ENCODE measurements at regions not wholly inside any gene's neighbourhood (a gene's known extent, or its start where the extent isn't known, plus 50 kb on each side); places are given as distances from the start of the nearest gene placed in this dataset.
"Not testable (repeated sequence)": the region's sequence is repeated elsewhere in the genome, so short reads cannot be mapped to it uniquely, and the experiment has no call there.

DNA sequence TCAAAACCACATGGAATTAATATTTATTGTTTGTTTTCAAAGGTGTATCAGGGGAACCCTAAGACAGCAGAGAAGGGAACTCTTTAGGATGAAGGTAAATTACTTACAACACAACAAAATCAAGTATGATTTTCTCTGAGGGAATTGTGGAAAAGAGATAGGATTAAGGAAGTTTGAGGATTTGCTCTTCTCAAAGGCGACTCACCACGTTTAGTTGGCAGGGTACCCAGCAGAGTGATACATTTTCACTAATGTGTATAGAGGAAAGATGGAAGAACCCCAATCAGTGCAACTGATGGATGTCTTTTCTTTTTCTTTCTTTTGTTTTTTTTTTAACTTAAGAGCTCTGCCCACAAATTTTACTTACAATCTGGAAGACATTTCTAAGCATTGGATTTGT is 499.2 kb downstream of the CCER1 start:
- Mint-ChIP-seq H3K4me3 (no peak overlapping the region), H3K36me3 (ENCODE audit: low read depth) (no peaks in the 10 kb centered on the region), H3K9me3 (no peaks in the 10 kb centered on the region), H3K27ac (no peak overlapping the region), H3K27me3 (ENCODE audit: low read depth) (no peaks in the 10 kb centered on the region), H3K4me1 (ENCODE audit: low read depth) (no peaks in the 10 kb centered on the region)
- CTCF ChIA-PET: no interaction called here
- intact Hi-C loops (cut with micrococcal nuclease): no loop called here
- DNase-seq: no peak

DNA sequence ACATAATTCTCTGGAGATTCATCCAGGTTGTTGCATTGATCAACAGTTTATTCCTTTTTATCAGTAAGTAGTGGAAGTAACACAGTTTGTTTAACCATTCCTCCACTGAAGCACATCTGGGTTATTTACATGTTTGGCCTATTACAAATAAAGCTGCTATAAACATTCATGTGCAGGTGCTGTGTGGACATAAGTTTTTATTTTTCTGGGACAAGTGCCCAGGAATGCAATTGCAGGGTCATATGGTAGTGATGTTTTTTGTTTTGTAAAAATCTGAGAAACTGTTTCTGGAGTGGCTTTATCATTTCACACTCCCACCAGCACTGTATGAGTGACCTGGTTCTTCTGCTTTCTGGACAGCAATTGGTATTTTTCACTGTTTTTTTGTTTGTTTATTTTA is 505.4 kb downstream of the CCER1 start:
- Mint-ChIP-seq H3K4me1 (ENCODE audit: low read depth) (no peaks in the 10 kb centered on the region), H3K27ac (no peak overlapping the region), H3K9me3 (peaks cover 3% of the 10 kb centered on the region), H3K36me3 (ENCODE audit: low read depth) (no peaks in the 10 kb centered on the region), H3K4me3 (no peak overlapping the region), H3K27me3 (ENCODE audit: low read depth) (no peaks in the 10 kb centered on the region)
- CTCF ChIA-PET: interaction anchor here (0.6 kb wide), 1 partner anchor 190 kb away, joined by 3 read pairs; no protein-coding TSS in a partner anchor
- intact Hi-C loops (cut with micrococcal nuclease): no loop called here
- DNase-seq: no peak

DNA sequence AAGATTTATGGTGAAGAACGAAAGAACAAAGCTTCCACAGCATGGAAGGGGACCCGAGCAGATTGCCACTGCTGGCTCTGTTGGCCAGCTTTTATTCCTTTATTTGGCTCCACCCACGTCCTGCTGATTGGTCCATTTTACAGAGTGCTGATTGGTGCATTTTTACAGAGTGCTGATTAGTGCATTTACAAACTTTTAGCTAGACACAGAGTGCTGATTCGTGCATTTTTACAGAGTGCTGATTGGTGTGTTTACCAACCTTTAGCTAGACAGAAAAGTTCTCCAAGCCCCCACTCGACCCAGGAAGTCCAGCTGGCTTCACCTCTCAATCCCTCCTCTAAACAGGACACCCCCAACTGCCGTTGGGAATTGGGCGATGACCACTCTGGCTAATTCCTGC is 511.5 kb downstream of the CCER1 start:
- H3K4me1 Mint-ChIP-seq (ENCODE audit: low read depth); H3K36me3 Mint-ChIP-seq (ENCODE audit: low read depth); H3K27ac Mint-ChIP-seq; H3K4me3 Mint-ChIP-seq; CTCF ChIA-PET; H3K27me3 Mint-ChIP-seq (ENCODE audit: low read depth); DNase-seq; intact Hi-C loops (cut with micrococcal nuclease): not testable (repeated sequence)
- peaks cover 13% of the 10 kb centered on the region for H3K9me3 Mint-ChIP-seq

DNA sequence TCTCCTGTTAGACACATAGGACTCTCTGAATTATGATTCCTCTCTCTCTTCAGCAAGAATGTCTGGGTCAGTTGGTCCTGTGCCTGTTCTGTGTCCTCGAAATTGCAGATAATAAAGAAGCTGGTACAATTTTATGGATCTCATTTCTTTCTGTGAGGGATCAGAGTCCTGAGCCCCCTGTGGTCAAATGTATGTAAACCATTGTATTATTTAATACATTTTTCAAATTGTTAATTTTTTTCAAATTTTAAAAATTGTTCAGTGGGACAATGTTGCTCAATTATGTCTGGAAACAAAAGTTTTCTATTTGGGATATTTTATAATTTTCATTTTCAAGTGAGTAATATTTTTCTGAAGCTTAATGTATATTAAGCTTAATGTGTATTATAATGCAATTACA is 513.5 kb downstream of the CCER1 start:
- no peaks in the 10 kb centered on the region for H3K36me3 Mint-ChIP-seq (ENCODE audit: low read depth)
- peaks cover 10% of the 10 kb centered on the region for H3K9me3 Mint-ChIP-seq
- intact Hi-C loops (cut with micrococcal nuclease): no loop called here
- DNase-seq: no peak
- CTCF ChIA-PET: no interaction called here
- H3K4me3 Mint-ChIP-seq: no peak overlapping the region
- H3K27me3 Mint-ChIP-seq (ENCODE audit: low read depth): no peaks in the 10 kb centered on the region
- H3K4me1 Mint-ChIP-seq (ENCODE audit: low read depth): no peaks in the 10 kb centered on the region
- no peak overlapping the region for H3K27ac Mint-ChIP-seq

DNA sequence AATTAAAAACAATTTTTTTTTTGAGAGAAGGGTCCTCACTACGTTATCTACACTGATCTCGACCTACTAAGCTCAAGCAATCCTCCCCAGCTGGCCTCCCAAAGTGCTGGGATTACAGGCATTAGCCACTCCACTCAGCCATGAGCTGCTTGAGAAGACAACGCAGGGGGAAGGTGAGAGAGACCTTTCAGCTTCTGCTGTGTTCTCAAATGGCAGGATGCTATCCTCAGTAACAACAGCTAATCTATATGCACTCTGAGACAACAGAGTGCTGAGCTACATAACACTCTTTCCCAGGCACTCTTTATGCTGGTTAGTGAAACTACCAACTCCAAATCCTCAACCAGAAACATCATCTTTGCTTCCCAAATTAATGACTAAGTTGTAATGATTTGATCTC is 526.1 kb downstream of the CCER1 start:
- intact Hi-C loops (cut with micrococcal nuclease): no loop called here
- Mint-ChIP-seq H3K36me3 (ENCODE audit: low read depth) (no peaks in the 10 kb centered on the region), H3K4me1 (ENCODE audit: low read depth) (no peaks in the 10 kb centered on the region), H3K4me3 (no peak overlapping the region), H3K9me3 (peaks cover under 1% of the 10 kb centered on the region), H3K27me3 (ENCODE audit: low read depth) (no peaks in the 10 kb centered on the region), H3K27ac (no peak overlapping the region)
- CTCF ChIA-PET: no interaction called here
- no peak for DNase-seq

DNA sequence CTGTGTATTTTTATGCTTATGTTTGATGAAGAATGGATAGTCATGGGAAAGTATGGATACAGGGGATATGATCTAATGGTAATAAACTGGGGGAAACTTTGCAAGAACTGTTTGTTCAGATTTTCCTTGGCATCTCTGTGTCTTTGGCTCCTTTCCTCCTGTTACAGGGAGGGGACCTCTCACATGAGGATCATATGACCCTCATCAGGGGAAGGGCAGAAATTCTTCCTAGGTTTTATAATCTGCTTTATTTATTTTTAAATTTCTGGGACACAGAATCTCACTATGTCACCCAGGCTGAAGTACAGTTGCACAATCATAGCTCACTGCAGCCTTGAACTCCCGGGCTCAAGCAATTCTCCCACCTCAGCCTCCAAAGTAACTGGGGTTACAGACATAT is 526.5 kb downstream of the CCER1 start:
- Mint-ChIP-seq H3K4me3 (no peak overlapping the region), H3K27me3 (ENCODE audit: low read depth) (no peaks in the 10 kb centered on the region), H3K27ac (no peak overlapping the region), H3K36me3 (ENCODE audit: low read depth) (no peaks in the 10 kb centered on the region), H3K4me1 (ENCODE audit: low read depth) (no peaks in the 10 kb centered on the region), H3K9me3 (no peaks in the 10 kb centered on the region)
- no peak for DNase-seq
- intact Hi-C loops (cut with micrococcal nuclease): no loop called here
- CTCF ChIA-PET: no interaction called here

DNA sequence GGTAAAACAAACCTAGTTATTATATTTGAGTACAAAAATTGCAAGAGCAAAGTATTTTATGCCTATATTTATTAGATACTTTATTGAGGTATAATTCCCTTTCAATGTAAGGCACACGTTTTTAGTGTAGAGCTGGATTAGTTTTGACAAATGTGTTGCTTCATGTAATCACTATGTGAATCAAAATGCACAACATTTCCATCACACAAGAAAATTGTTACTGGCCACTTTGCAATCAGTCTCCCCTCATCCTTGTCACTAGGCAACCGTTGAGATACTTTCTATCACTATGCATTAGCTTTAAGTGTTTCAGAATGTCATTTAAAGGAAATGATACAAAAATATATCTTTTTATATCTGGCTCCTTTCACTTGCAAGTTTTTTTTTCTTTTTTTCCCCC is 531.0 kb downstream of the CCER1 start:
- DNase-seq: no peak
- Mint-ChIP-seq H3K27me3 (ENCODE audit: low read depth) (no peaks in the 10 kb centered on the region), H3K4me1 (ENCODE audit: low read depth) (no peaks in the 10 kb centered on the region), H3K9me3 (no peaks in the 10 kb centered on the region), H3K36me3 (ENCODE audit: low read depth) (no peaks in the 10 kb centered on the region), H3K4me3 (no peak overlapping the region), H3K27ac (no peak overlapping the region)
- intact Hi-C loops (cut with micrococcal nuclease): no loop called here
- CTCF ChIA-PET: interaction anchor here (0.6 kb wide), 1 partner anchor 110 kb away, joined by 3 read pairs; no protein-coding TSS in a partner anchor

DNA sequence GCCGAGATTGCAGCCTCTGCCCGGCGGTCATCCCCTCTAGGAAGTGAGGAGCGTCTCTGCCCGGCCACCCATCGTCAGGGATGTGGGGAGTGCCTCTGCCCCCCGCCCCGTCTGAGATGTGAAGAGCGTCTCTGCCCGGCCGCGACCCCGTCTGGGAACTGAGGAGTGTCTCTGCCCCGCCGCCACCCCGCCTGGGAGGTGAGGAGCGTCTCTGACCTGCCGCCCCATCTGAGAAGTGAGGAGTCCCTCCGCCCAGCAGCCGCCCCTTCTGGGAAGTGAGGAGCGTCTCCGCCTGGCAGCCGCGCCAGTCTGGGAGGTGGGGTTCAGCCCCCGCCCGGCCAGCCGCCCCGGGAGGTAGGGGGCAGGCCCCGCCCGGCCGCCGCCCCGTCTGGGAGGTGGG is 544.0 kb downstream of the CCER1 start:
- CTCF ChIA-PET: no interaction called here
- Mint-ChIP-seq H3K4me1 (ENCODE audit: low read depth) (no peaks in the 10 kb centered on the region), H3K36me3 (ENCODE audit: low read depth) (no peaks in the 10 kb centered on the region), H3K9me3 (peaks cover under 1% of the 10 kb centered on the region), H3K4me3 (no peak overlapping the region), H3K27me3 (ENCODE audit: low read depth) (no peaks in the 10 kb centered on the region), H3K27ac (no peak overlapping the region)
- no peak for DNase-seq
- intact Hi-C loops (cut with micrococcal nuclease): no loop called here

DNA sequence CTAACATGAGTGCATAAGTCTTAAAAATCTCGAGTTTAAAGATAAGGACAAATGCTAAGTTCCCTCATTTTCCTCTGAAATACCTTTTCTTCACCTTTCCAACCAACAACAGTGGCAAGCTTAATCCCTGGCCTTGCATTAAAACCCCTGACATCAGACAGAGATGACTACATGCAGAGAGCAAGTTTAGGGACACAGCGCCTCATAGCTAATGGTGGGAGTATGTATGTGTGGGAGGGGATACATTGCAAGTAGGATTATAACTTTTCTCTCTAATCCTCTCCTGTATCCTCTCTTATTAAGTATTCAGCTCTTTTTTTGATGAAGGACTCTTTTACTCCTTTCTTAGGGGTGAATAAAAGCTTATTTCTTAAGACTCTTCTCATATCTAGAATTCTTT is 547.1 kb downstream of the CCER1 start:
- Mint-ChIP-seq H3K36me3 (ENCODE audit: low read depth) (no peaks in the 10 kb centered on the region), H3K9me3 (no peaks in the 10 kb centered on the region), H3K4me1 (ENCODE audit: low read depth) (no peaks in the 10 kb centered on the region), H3K4me3 (no peak overlapping the region), H3K27me3 (ENCODE audit: low read depth) (no peaks in the 10 kb centered on the region), H3K27ac (no peak overlapping the region)
- no peak for DNase-seq
- intact Hi-C loops (cut with micrococcal nuclease): no loop called here
- CTCF ChIA-PET: no interaction called here

DNA sequence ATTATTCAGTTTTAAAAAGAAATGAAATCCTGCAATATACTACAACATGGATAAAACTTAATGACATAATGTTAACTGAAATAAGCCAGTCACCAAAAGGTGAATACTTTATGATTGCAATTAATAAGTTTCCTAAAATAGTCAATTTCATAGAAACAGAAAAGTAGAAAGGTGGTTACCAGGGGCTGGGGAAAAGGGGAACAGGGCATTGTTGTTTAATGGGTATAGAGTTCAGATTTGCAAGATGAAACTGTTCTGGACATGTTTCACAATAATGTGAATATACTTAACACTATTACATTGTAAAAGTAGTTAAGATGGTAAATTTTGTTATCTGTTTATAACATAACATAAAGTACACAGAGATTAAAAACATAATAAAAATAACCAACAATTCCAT is 550.9 kb downstream of the CCER1 start:
- no peak overlapping the region for H3K4me3 Mint-ChIP-seq

DNA sequence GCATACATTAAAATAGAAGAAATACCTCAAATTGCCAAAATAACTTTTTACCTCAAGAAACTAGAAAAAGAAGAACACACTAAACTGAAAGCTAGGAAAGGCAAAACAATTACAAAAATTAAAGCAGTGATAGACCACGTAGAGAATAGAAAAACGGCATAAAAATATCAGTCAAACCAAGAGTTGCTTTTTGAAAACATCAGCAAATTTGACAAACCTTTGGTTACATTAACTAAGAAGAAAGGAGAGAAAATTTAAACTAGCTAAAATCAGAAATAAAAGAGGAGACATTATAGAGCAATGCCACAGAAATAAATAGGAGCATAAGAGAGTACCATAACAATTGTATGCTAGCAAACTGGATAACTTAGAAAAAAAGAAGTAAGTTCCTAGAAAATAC is 553.8 kb downstream of the CCER1 start:
- H3K4me3 Mint-ChIP-seq: no peak overlapping the region
- H3K4me1 Mint-ChIP-seq (ENCODE audit: low read depth): no peaks in the 10 kb centered on the region
- H3K9me3 Mint-ChIP-seq: peaks cover 9% of the 10 kb centered on the region
- CTCF ChIA-PET: no interaction called here
- no peak overlapping the region for H3K27ac Mint-ChIP-seq
- H3K27me3 Mint-ChIP-seq (ENCODE audit: low read depth): peaks cover 4% of the 10 kb centered on the region
- DNase-seq: no peak
- H3K36me3 Mint-ChIP-seq (ENCODE audit: low read depth): no peaks in the 10 kb centered on the region
- intact Hi-C loops (cut with micrococcal nuclease): no loop called here

More for the DNA sequence above, 550.9 kb downstream of the CCER1 start:
- H3K9me3 Mint-ChIP-seq: peaks cover 3% of the 10 kb centered on the region
- intact Hi-C loops (cut with micrococcal nuclease): no loop called here
- no peak for DNase-seq
- H3K4me1 Mint-ChIP-seq (ENCODE audit: low read depth): no peaks in the 10 kb centered on the region
- peaks cover 3% of the 10 kb centered on the region for H3K27me3 Mint-ChIP-seq (ENCODE audit: low read depth)
- no peak overlapping the region for H3K27ac Mint-ChIP-seq
- no peaks in the 10 kb centered on the region for H3K36me3 Mint-ChIP-seq (ENCODE audit: low read depth)
- CTCF ChIA-PET: no interaction called here

DNA sequence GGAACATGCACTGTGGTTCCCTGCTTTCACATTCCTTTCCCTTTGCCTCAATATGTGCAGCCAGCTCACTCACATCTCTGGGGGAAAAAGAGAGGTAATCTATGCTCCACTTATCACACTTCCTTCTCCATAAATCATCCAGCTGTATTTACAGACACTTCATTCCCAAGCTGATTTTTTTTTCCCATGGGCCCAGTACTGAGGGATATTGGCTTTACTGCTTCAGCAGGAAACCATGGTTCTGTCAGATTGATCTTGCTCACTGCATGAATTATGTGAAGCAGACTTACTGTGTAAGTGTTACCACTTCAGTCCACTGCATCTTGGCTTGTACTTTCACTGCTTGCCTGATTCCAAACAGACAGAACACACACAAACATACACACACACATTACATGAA is 555.6 kb downstream of the CCER1 start:
- no peaks in the 10 kb centered on the region for H3K36me3 Mint-ChIP-seq (ENCODE audit: low read depth)
- no peaks in the 10 kb centered on the region for H3K4me1 Mint-ChIP-seq (ENCODE audit: low read depth)
- peaks cover 4% of the 10 kb centered on the region for H3K27me3 Mint-ChIP-seq (ENCODE audit: low read depth)
- no peak overlapping the region for H3K27ac Mint-ChIP-seq
- no peak for DNase-seq
- no peak overlapping the region for H3K4me3 Mint-ChIP-seq
- intact Hi-C loops (cut with micrococcal nuclease): no loop called here
- CTCF ChIA-PET: no interaction called here
- peaks cover 17% of the 10 kb centered on the region for H3K9me3 Mint-ChIP-seq

DNA sequence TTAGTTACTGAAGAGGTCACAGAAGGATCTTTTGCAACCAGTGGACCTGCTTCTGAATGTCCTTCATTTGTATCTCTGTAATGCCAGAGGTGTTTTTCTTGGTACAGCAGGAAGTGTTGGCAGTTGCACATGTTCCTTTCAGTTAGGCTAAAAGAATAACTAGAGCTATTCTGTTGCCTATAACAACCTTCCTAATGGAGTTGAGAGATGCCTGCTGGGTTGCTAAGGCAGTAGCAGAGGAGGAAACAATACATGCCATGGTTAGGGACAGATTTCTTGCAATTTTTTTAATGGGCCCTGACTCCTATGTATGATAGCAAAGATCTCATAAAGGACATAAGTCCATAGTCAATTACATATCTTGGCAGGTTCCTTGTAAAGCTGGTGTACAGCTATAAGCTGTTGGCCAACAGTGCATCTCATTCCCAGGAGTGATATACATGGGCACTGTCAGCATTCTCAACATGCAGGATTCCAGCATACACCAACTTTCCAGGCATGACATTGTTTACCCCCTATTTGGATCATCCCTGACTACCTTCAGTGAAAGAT is 556.6 kb downstream of the CCER1 start:
- Mint-ChIP-seq H3K9me3 (peaks cover 17% of the 10 kb centered on the region), H3K36me3 (ENCODE audit: low read depth) (no peaks in the 10 kb centered on the region), H3K4me1 (ENCODE audit: low read depth) (no peaks in the 10 kb centered on the region), H3K4me3 (no peak overlapping the region), H3K27ac (no peak overlapping the region), H3K27me3 (ENCODE audit: low read depth) (peaks cover 4% of the 10 kb centered on the region)
- intact Hi-C loops (cut with micrococcal nuclease): no loop called here
- DNase-seq: no peak
- CTCF ChIA-PET: no interaction called here

DNA sequence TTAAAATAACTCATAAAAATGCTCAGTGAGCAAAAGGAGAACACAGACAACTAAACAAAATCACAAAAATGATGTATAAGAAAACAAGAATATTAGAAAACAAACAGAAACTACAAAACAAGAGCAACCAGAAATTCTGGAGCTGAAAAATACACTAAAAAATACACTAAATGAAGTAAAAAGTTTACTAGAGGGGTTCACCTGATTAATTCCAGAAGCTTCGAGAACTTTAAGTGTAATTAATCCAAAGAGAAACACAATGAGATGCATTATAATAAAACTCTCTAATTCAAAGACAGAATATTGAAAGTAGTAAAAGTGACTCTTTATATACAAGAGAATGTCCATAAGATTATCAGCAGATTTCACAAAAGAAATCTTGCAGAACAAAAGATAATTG is 558.4 kb downstream of the CCER1 start:
- H3K27me3 Mint-ChIP-seq (ENCODE audit: low read depth): peaks cover 4% of the 10 kb centered on the region

More for the DNA sequence above, 558.4 kb downstream of the CCER1 start:
- CTCF ChIA-PET: no interaction called here
- Mint-ChIP-seq H3K36me3 (ENCODE audit: low read depth) (no peaks in the 10 kb centered on the region), H3K9me3 (peaks cover 17% of the 10 kb centered on the region), H3K27ac (no peak overlapping the region), H3K4me3 (no peak overlapping the region), H3K4me1 (ENCODE audit: low read depth) (no peaks in the 10 kb centered on the region)
- no peak for DNase-seq
- intact Hi-C loops (cut with micrococcal nuclease): no loop called here
